Cardiac muscle cell (in vitro differentiated cells and primary cell): ENCODE measurements at regions not wholly inside any gene's neighbourhood (a gene's known extent, or its start where the extent isn't known, plus 50 kb on each side); places are given as distances from the start of the nearest gene placed in this dataset.

Experiments
- DNase-seq, 2 donors: peaks; one replicate each; pipeline versions ENCODE4 v3.0.0 to v3.0.0-alpha.2; 2010 to 2017; ENCODE audit warnings: low read depth in 1 of 2, low spot score in 1 of 2
- H3K27ac ChIP-seq: fragments of 200-600 bp; sonication (generic); 2 replicates; pipeline ENCODE4 v1.5.1; 2016
- H3K27me3 ChIP-seq: fragments of 200-600 bp; sonication (generic); 2 replicates; pipeline ENCODE4 v1.6.0; 2016; ENCODE audit warnings: control low read depth
- H3K36me3 ChIP-seq: fragments of 200-600 bp; sonication (generic); 2 replicates; pipeline ENCODE4 v1.5.1; 2016; ENCODE audit warnings: control low read depth
- H3K4me1 ChIP-seq: fragments of 200-600 bp; sonication (generic); 2 replicates; pipeline ENCODE4 v1.8.1; 2017; ENCODE audit warnings: low read depth, mild to moderate bottlenecking, mixed run types
- H3K4me3 ChIP-seq: fragments of 200-600 bp; sonication (generic); 2 replicates; pipeline ENCODE4 v1.5.1; 2016; ENCODE audit warnings: mild to moderate bottlenecking
- H3K9me3 ChIP-seq: fragments of 200-600 bp; sonication (generic); 2 replicates; pipeline ENCODE4 v1.5.1; 2017; ENCODE audit warnings: low read depth, mild to moderate bottlenecking, control low read depth
- TF ChIP-seq, protein P1 (sequence below): IDR thresholded peaks from 2 replicates; pipeline ENCODE4 v1.5.1; 2012; ENCODE audit warnings: low read depth, mild to moderate bottlenecking, low read length

DNA sequence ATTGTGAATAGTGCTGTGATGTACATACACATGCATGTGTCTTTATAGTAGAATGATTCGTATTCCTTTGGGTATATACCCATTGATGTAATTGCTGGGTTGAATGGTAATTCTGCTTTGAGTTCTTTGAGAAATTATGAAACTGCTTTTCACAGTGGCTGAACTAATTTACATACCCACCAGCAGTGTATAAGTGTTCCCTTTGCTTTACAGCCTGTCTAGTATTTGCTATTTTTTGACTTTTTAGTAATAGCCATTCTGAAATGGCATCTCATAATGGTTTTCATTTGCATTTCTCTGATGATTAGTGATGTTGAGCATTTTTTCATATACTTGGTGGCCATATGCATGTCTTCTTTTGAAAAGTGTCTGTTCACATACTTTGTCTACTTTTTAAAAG is 54.5 kb upstream of the FAM78B start:
- H3K9me3 ChIP-seq = no peaks in the 10 kb centered on the region
- no peak overlapping the region for H3K4me3 ChIP-seq
- no peak overlapping the region for H3K27ac ChIP-seq
- H3K4me1 ChIP-seq = no peaks in the 10 kb centered on the region
- no peaks in the 10 kb centered on the region for H3K27me3 ChIP-seq
- no peaks in the 10 kb centered on the region for H3K36me3 ChIP-seq
- TF ChIP-seq, protein P1, sequence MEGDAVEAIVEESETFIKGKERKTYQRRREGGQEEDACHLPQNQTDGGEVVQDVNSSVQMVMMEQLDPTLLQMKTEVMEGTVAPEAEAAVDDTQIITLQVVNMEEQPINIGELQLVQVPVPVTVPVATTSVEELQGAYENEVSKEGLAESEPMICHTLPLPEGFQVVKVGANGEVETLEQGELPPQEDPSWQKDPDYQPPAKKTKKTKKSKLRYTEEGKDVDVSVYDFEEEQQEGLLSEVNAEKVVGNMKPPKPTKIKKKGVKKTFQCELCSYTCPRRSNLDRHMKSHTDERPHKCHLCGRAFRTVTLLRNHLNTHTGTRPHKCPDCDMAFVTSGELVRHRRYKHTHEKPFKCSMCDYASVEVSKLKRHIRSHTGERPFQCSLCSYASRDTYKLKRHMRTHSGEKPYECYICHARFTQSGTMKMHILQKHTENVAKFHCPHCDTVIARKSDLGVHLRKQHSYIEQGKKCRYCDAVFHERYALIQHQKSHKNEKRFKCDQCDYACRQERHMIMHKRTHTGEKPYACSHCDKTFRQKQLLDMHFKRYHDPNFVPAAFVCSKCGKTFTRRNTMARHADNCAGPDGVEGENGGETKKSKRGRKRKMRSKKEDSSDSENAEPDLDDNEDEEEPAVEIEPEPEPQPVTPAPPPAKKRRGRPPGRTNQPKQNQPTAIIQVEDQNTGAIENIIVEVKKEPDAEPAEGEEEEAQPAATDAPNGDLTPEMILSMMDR = no peak
- DNase-seq = no peak

DNA sequence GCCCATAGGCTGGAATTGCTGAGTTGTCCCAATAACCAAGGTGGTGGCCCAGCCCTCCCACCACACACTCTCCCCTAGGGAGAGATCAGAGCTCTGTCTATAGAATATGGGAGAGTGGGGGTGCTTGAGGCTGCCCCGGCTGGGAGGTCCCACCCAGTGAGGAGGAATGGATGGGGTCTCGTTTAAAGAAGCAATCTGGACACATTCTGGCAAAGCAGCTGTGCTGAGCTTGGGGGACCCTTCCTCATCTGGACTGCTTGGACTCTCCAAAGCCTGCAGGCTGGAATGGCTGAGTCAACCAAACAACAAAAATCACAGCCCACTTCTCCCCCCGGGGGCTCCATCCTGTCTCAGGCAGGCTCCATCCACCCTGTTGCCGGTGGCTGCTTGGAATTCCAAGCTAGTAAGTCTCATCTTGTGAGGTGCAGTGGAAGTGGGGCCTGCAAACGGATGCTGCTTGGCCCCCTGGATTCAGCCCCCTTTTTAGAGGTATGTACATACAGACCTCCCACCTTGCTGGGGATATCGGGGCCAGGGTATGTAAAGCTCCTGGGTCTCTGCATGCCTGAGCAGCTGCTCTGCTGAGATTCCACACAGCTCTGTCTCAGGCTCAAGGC is 67.1 kb upstream of the FAM78B start:
- no peak overlapping the region for H3K27ac ChIP-seq
- TF ChIP-seq, protein P1 = no peak
- H3K4me1 ChIP-seq = no peaks in the 10 kb centered on the region
- no peaks in the 10 kb centered on the region for H3K36me3 ChIP-seq
- no peaks in the 10 kb centered on the region for H3K27me3 ChIP-seq
- DNase-seq = no peak
- H3K4me3 ChIP-seq = no peak overlapping the region
- no peaks in the 10 kb centered on the region for H3K9me3 ChIP-seq

DNA sequence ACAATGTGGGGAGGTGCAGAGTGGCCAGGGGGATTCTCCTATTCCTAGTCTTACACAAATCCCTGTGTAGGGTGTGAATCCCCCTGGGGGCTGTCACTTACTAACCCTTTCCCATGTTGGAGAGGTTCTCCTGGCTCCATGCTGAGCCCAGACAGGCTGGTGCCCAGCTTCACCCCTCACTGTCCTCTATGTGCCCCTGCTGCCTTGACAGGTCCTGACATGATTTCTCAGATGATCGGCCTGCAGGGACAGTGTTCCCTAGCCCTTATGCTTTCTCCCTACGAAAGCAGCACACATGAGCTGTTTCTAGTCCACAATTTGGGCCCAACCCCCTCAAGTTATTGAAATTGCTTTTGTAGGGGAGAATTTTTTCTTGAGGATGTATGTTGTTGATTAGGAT is 68.9 kb upstream of the FAM78B start:
- TF ChIP-seq, protein P1 = no peak
- H3K27me3 ChIP-seq = no peaks in the 10 kb centered on the region

DNA sequence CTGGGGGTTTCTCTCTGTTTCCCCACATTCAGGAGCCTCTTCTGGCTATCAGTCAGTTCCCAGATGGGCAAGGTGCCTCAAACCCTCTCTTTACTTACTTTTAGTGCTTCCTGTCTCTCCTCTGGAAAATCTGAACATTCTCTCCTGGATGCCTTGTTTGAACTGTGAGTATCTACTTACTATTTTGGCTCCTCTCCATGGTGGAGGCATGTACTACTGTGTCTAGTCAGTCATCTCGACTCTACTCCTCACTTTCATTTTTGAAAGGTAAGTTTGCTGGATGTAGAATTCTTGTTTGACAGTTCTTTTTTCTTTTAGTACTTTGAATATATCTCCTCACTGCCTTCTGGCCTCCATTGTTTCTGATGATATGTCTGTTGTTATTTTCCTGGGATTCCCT is 70.9 kb upstream of the FAM78B start:
- Histone ChIP-seq H3K9me3 (no peaks in the 10 kb centered on the region), H3K4me1 (no peaks in the 10 kb centered on the region), H3K27ac (no peak overlapping the region), H3K36me3 (no peaks in the 10 kb centered on the region), H3K4me3 (no peak overlapping the region), H3K27me3 (no peaks in the 10 kb centered on the region)
- no peak for DNase-seq
- TF ChIP-seq, protein P1 = no peak

More for the DNA sequence above, 68.9 kb upstream of the FAM78B start:
- Histone ChIP-seq H3K36me3 (no peaks in the 10 kb centered on the region), H3K4me1 (no peaks in the 10 kb centered on the region), H3K9me3 (no peaks in the 10 kb centered on the region), H3K27ac (no peak overlapping the region), H3K4me3 (no peak overlapping the region)
- DNase-seq = no peak

DNA sequence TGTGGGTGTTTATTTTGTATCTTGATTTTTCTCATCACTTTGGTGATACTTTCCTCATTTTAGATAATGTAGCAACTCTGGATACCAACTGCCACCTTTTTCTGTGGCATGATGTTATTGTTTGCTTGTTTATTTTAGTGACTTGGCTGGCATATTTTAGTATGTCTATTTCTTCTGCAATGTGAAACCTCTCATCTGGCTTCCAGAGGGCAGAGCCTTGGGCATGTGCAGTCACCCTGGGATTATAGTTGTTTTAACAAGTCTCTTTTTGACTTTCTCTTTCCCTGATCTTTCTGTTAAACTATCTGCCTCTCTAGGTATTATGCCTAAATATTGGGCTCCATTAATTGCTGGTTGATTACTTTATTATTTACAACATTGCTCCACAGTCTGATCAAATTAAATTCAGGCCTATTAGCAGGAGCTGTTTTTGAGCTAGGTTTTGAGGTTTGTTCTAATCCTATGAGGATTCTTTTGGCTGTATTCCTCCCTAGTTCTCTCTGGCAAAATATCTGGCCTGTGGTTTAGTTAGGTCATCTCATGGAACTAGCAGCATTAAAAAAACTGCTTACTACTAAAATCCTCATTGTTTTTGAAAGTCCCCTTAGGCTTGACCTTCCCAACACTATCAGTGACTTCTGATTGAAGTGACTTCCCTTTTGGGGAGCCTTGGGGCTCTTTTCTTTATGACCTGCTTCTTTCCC is 86.4 kb upstream of the FAM78B start:
- Histone ChIP-seq H3K36me3 (no peaks in the 10 kb centered on the region), H3K27me3 (no peaks in the 10 kb centered on the region), H3K27ac (no peak overlapping the region), H3K4me1 (no peaks in the 10 kb centered on the region), H3K9me3 (no peaks in the 10 kb centered on the region), H3K4me3 (no peak overlapping the region)
- TF ChIP-seq, protein P1 = no peak
- DNase-seq = no peak
